ENCODE measurements at regions not wholly inside any gene's neighbourhood (a gene's known extent, or its start where the extent isn't known, plus 50 kb on each side); places are given as distances from the start of the nearest gene placed in this dataset.

GRCh38 chr10:121352231-121352855 is 245.9 kb downstream of the FGFR2 start:
- no peak for TF ChIP-seq POLR2A (IDR thresholded peaks at IDR 0.05; ENCODE audit: extremely low read depth, insufficient read length)
- TF ChIP-seq CTCF (IDR thresholded peaks at IDR 0.05; ENCODE audit: low read depth, low read length), result no peak
